ENCODE measurements at regions not wholly inside any gene's neighbourhood (a gene's known extent, or its start where the extent isn't known, plus 50 kb on each side); places are given as distances from the start of the nearest gene placed in this dataset.

GRCh38 chr10:111488668-111489067 lies 411.8 kb downstream of the ADRA2A start:
- no peak for TF ChIP-seq SRF (IDR thresholded peaks at IDR 0.05; ENCODE audit: low read depth, low read length)
- no peak for TF ChIP-seq POLR2A (IDR thresholded peaks at IDR 0.05; ENCODE audit: control extremely low read depth in 1 of 2, low read depth in 2 of 2, low read length in 2 of 2)
- no peak for TF ChIP-seq POLR2AphosphoS5 (IDR thresholded peaks at IDR 0.05; ENCODE audit: low read depth, low read length)
- no peak for TF ChIP-seq TAF1 (IDR thresholded peaks at IDR 0.05; ENCODE audit: low read depth, low read length)
- no peak for TF ChIP-seq JUN (IDR thresholded peaks at IDR 0.05; ENCODE audit: low read depth, low read length)
- TF ChIP-seq GTF2F1 (IDR thresholded peaks at IDR 0.05; ENCODE audit: borderline replicate concordance, low read depth, low read length): no peak
- TF ChIP-seq GABPA (IDR thresholded peaks at IDR 0.05; ENCODE audit: borderline replicate concordance, insufficient read depth, low read length): no peak
- no peak for TF ChIP-seq CTCF (IDR thresholded peaks at IDR 0.05; ENCODE audit: control extremely low read depth in 1 of 3, insufficient read depth in 1 of 3, low read depth in 1 of 3, low read length in 3 of 3)
- no peak for TF ChIP-seq RXRA (IDR thresholded peaks at IDR 0.05; ENCODE audit: insufficient read depth, low read depth, low read length)
- TF ChIP-seq EZH2 (IDR thresholded peaks at IDR 0.05; ENCODE audit: low read depth, low read length, severe bottlenecking): no peak
- TF ChIP-seq MAFK (IDR thresholded peaks at IDR 0.05; ENCODE audit: low read depth, low read length): no peak
- no peak for TF ChIP-seq RFX5 (IDR thresholded peaks at IDR 0.05; ENCODE audit: borderline replicate concordance, low read depth, low read length)
- TF ChIP-seq MAX (IDR thresholded peaks at IDR 0.05): no peak
- TF ChIP-seq RAD21 (IDR thresholded peaks at IDR 0.05 in 1 of 2, conservative IDR thresholded peaks at IDR 0.05 in 1 of 2; ENCODE audit: low read depth in 2 of 2, low read length in 2 of 2): no peak

Measured in H1 (cell line).